BJ (cell line): ENCODE measurements at regions not wholly inside any gene's neighbourhood (a gene's known extent, or its start where the extent isn't known, plus 50 kb on each side); places are given as distances from the start of the nearest gene placed in this dataset.
A peak's percentile ranks its signal among the peaks of the same experiment; 100 is the strongest.

Experiments used
- CTCF ChIA-PET: fragments of 350-600 bp; formaldehyde crosslinking; extraction: SDS; loops from one replicate; lab custom pipeline; 2021; ENCODE audit warnings: antibody characterized with exemption, inconsistent platforms; lab: Yijun Ruan, JAX
- POLR2A ChIA-PET: fragments of 300-600 bp; sonication (Branson Sonifier 250); formaldehyde crosslinking; extraction: SDS; loops from one replicate; lab custom pipeline; 2021; ENCODE audit warnings: antibody characterized with exemption; lab: Charles Lee
- DNase-seq: peaks from one replicate; pipeline ENCODE4 v3.0.0-alpha.2; 2011; ENCODE audit warnings: low read depth
- H3K27me3 ChIP-seq: 2 replicates; pipeline ENCODE4 v1.6.0; 2011; ENCODE audit warnings: low read length; ENCODE audit not compliant: control insufficient read depth, insufficient read depth
- H3K36me3 ChIP-seq: 2 replicates; pipeline ENCODE4 v1.5.1; 2011; ENCODE audit warnings: low read length; ENCODE audit not compliant: control insufficient read depth, insufficient read depth
- H3K4me3 ChIP-seq: 2 replicates; pipeline ENCODE4 v1.5.1; 2011; ENCODE audit warnings: low read depth, mild to moderate bottlenecking, control low read depth, low read length
- CTCF ChIP-seq: IDR thresholded peaks from 2 replicates; pipeline ENCODE4 v1.5.1; 2011; ENCODE audit warnings: low read depth, mild to moderate bottlenecking, control low read depth, inconsistent platforms, low read length, moderate library complexity; ENCODE audit not compliant: insufficient read depth

GRCh38 chr5:168014433-168015123, 276.9 kb upstream of the WWC1 start:
- Histone ChIP-seq H3K36me3 (no peaks in the 10 kb centered on the region), H3K4me3 (no peak overlapping the region), H3K27me3 (no peaks in the 10 kb centered on the region; the same call in 1 of the 2 replicates)
- DNase-seq = no peak
- POLR2A ChIA-PET = interaction anchor here (0.5 kb wide), 1 partner anchor 288 kb away, joined by 9 read pairs; no protein-coding TSS in a partner anchor
- TF ChIP-seq CTCF = no peak
- CTCF ChIA-PET = interaction anchor here (0.6 to 0.7 kb wide), 2 partner anchors 28 to 208 kb away, joined by 3 to 4 read pairs; no protein-coding TSS in a partner anchor

- ChIA-PET POLR2A (no interaction called here), CTCF (interaction anchor here (0.6 to 1.3 kb wide), 2 partner anchors 9 to 29 kb away, joined by 3 to 4 read pairs; no protein-coding TSS in a partner anchor)
- peak; percentile 9 for DNase-seq
- TF ChIP-seq CTCF = no peak
- no peak overlapping the region for H3K4me3 ChIP-seq
- H3K27me3 ChIP-seq = no peaks in the 10 kb centered on the region; the same call in 1 of the 2 replicates
- H3K36me3 ChIP-seq = no peaks in the 10 kb centered on the region
These were observed 275.9 kb upstream of the WWC1 start for GRCh38 chr5:168015506-168015905.

DNA sequence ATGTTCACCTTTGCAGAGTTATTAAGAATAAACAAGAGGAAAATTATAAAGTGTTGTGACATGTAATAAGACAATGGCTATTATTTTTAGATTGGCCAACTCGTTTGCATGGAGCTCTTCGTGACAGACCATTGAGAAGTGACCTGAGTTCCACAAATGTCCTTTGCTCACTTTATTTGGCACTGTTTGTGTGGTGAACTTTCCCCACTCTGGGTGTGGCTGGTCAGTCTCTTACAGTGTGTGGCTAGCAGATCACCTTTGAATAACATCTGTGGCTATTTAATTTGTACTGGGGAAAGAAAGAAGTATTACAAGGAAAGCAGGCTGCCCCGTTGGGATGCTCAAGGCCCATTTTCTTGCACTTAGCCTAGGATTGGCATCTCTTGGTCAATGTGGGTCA, 274.1 kb upstream of the WWC1 start:
- CTCF ChIA-PET = no interaction called here
- no peaks in the 10 kb centered on the region for H3K36me3 ChIP-seq
- no peaks in the 10 kb centered on the region; the same call in 1 of the 2 replicates for H3K27me3 ChIP-seq
- H3K4me3 ChIP-seq = no peak overlapping the region
- DNase-seq = no peak
- TF ChIP-seq CTCF = no peak
- POLR2A ChIA-PET = no interaction called here

DNA sequence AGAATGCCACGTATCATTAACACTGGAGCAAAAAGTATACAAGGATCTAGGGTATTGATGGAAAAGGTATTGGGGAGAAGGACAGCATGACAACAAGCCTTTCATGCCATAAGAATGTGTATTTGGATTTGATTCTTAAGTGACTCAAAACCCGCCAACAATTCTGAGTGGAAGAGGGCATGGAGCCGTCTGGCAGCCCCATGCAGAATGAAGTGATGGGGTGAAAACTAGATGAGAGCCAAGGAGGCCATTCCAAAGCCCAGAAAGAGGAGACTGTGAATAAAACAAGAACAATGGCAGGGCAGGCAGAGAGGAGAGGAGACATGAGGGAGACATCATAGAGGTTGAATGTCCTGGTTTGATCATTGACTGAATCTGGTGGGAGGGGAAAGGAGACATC, 272.3 kb upstream of the WWC1 start:
- DNase-seq = no peak
- Histone ChIP-seq H3K27me3 (peaks cover 3% of the 10 kb centered on the region), H3K4me3 (no peak overlapping the region), H3K36me3 (no peaks in the 10 kb centered on the region)
- ChIA-PET CTCF (interaction anchor here (0.8 kb wide), 1 partner anchor 122 kb away, joined by 3 read pairs; no protein-coding TSS in a partner anchor), POLR2A (no interaction called here)
- no peak for TF ChIP-seq CTCF

- CTCF ChIA-PET = interaction anchor here (1.0 to 1.3 kb wide), 2 partner anchors 15 to 200 kb away, joined by 3 to 4 read pairs; no protein-coding TSS in a partner anchor
These were observed 270.7 kb upstream of the WWC1 start for GRCh38 chr5:168020542-168021294.

More at GRCh38 chr5:168020542-168021294, 270.7 kb upstream of the WWC1 start:
- peak; percentile 29; the same call in 1 of the 2 replicates for TF ChIP-seq CTCF
- DNase-seq = no peak
- no peaks in the 10 kb centered on the region for H3K36me3 ChIP-seq
- peaks cover 3% of the 10 kb centered on the region for H3K27me3 ChIP-seq
- H3K4me3 ChIP-seq = no peak overlapping the region
- POLR2A ChIA-PET = no interaction called here
